AG04449 (cell line): ENCODE measurements at regions not wholly inside any gene's neighbourhood (a gene's known extent, or its start where the extent isn't known, plus 50 kb on each side); places are given as distances from the start of the nearest gene placed in this dataset.
A peak's percentile ranks its signal among the peaks of the same experiment; 100 is the strongest.

Experiments used
- CTCF ChIA-PET: fragments of 350-600 bp; formaldehyde crosslinking; extraction: SDS; loops from one replicate; lab custom pipeline; 2021; ENCODE audit warnings: antibody characterized with exemption; lab: Yijun Ruan, JAX
- POLR2A ChIA-PET: fragments of 400-600, 350-600 bp; formaldehyde crosslinking; extraction: SDS; loops from one replicate; lab custom pipeline; 2020; ENCODE audit warnings: antibody characterized with exemption, inconsistent platforms; lab: Yijun Ruan, JAX
- DNase-seq: peaks from one replicate; pipeline ENCODE4 v3.0.0-alpha.2; 2010; ENCODE audit warnings: low read depth, low spot score
- H3K4me3 ChIP-seq: 2 replicates; pipeline ENCODE4 v1.5.1; 2011; ENCODE audit warnings: low read depth, mild to moderate bottlenecking, control low read depth, low read length
- TF ChIP-seq, protein P1 (sequence below): IDR thresholded peaks from one replicate; pipeline ENCODE4 v1.5.1; 2011; ENCODE audit warnings: mild to moderate bottlenecking, moderate library complexity, low read length, control low read depth, inconsistent platforms; ENCODE audit not compliant: insufficient read depth; ENCODE audit errors: missing control alignments

GRCh38 chr11:116364348-116364747 is 408.4 kb downstream of the BUD13 start:
- CTCF ChIA-PET = no interaction called here
- TF ChIP-seq, protein P1, sequence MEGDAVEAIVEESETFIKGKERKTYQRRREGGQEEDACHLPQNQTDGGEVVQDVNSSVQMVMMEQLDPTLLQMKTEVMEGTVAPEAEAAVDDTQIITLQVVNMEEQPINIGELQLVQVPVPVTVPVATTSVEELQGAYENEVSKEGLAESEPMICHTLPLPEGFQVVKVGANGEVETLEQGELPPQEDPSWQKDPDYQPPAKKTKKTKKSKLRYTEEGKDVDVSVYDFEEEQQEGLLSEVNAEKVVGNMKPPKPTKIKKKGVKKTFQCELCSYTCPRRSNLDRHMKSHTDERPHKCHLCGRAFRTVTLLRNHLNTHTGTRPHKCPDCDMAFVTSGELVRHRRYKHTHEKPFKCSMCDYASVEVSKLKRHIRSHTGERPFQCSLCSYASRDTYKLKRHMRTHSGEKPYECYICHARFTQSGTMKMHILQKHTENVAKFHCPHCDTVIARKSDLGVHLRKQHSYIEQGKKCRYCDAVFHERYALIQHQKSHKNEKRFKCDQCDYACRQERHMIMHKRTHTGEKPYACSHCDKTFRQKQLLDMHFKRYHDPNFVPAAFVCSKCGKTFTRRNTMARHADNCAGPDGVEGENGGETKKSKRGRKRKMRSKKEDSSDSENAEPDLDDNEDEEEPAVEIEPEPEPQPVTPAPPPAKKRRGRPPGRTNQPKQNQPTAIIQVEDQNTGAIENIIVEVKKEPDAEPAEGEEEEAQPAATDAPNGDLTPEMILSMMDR = no peak
- POLR2A ChIA-PET = no interaction called here
- DNase-seq = no peak
- H3K4me3 ChIP-seq = no peak overlapping the region

GRCh38 chr11:116360221-116360941 is 412.4 kb downstream of the BUD13 start:
- TF ChIP-seq, protein P1 = no peak
- CTCF ChIA-PET = no interaction called here
- no peak for DNase-seq
- H3K4me3 ChIP-seq = no peak overlapping the region
- POLR2A ChIA-PET = no interaction called here

DNA sequence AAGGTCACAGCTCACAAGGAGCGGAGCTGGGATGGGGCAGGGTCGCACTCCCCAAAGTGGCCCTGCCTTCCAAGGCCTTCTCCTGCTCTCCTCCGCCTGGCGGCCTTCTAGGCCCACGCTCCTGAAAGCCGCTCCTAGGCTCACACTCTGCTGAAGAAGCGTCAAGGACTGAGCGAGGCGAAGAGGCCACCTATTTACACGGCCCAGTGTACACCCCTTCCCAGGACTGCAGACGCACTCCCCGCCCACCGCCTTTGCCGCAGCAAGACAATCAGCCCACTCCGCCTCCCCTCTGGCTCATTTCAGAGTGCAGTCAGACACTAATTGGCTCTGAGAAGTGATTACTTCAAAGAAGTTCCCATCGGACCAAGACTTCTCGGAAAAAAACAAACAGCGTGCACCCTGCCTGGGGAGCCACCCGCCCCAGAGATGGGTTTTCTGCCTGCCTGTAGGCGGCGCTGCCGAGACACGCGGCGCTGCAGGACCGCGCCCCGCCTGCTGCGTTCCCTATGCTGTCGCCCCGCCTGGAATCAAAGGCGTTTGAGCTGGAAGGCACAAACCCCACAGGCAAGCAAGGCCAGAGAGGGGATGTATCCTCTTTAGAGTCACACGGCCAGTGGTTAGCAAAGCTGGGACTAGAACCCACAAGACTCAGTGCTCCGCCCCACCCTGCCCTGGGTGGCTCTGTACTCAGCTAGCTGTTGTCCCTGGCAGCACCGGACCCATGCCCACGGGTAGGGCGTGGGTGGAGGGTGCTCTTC is 414.8 kb downstream of the BUD13 start:
- DNase-seq = no peak
- CTCF ChIA-PET = no interaction called here
- no peak overlapping the region for H3K4me3 ChIP-seq
- POLR2A ChIA-PET = no interaction called here
- TF ChIP-seq, protein P1 = peak; percentile 28

- H3K4me3 ChIP-seq = no peak overlapping the region
- TF ChIP-seq, protein P1 = no peak
- CTCF ChIA-PET = no interaction called here
- DNase-seq = no peak
- POLR2A ChIA-PET = no interaction called here
Measured at GRCh38 chr11:116356451-116356850, 416.3 kb downstream of the BUD13 start.

DNA sequence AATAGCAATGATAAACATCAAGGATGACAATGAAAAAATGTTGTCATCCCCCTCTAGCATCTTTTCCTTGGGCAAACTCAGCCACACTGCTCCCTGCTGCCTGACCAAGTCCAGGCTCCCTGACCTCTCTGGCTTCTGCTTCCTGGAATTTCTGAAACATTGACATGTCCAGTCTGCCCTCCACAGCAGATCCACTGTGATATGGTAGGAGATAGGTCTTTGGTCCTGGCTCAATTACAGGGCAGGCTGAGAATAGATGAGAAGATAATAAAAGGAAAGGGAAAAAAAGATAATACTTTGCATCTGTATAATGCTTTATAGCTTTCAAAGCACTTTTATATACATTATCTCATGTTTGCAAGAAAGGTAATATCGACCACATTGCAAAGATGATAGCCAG is 417.7 kb downstream of the BUD13 start:
- H3K4me3 ChIP-seq = no peak overlapping the region
- DNase-seq = no peak
- TF ChIP-seq, protein P1 = no peak
- ChIA-PET POLR2A (no interaction called here), CTCF (no interaction called here)

DNA sequence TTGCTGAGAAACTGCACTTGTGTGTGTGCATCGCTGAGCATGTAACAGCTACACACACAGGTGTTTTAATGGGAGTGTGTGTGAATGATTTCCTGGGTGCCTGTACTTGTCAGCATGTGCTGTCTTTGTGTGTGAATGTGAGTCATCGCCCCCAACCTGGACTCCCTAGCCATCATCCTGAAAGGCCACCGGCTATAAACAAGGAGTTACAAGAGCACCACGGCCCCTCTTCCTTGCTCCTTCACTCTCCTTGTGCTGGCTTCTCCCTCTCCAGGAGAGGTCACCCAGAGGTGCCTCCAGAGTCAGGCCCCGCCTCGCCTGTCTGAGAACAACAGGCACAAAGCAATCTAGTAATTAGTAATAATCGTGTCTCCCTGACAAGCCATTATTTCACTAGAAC is 419.2 kb downstream of the BUD13 start:
- POLR2A ChIA-PET = no interaction called here
- CTCF ChIA-PET = no interaction called here
- DNase-seq = no peak
- no peak overlapping the region for H3K4me3 ChIP-seq
- TF ChIP-seq, protein P1 = no peak
